DMS 273 (cell line): ENCODE measurements at regions not wholly inside any gene's neighbourhood (a gene's known extent, or its start where the extent isn't known, plus 50 kb on each side); places are given as distances from the start of the nearest gene placed in this dataset.

Source experiments
- DNase-seq: peaks from one replicate; lab custom pipeline; 2025; ENCODE audit not compliant: unreplicated experiment; lab: John Stamatoyannopoulos, UW

DNA sequence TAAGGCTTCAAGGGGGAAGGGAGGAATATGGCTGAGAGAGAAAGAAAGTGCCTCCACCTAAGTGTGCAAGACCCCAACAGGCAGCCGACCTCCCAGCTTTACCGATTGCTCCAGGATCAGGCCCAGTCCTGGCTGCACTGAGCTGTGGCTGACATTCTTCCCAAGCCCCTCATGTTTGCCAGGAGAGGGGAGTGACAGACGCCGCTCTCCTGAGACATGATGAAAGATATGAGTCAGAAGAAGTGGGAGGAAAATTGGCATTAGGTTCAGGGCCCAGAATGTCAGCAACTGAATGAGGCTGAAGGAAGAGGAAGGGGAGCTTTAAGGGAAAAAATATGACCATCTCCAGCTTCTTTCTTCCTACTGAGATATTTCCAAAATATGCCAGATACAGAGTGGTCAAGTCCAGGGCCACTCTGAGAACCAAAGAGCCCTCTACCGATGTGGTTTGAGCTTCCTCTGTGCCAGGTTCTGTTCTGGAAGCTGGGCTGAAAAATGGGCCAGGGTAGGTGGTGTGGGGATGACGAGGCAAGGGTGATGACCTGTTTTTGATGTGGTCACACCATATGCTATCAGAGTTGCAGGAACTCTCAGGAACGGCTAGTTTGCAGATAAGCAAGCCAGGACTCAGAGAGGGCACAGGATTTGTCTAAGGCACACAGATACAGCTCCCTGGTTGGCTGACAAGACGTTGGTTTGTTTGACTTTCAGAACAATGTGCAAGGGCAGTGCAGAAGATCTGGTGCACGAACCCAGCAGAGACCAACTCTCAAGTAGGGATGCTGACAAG is 176.7 kb downstream of the SOX9 start:
- DNase-seq, result peak; percentile 57

DNA sequence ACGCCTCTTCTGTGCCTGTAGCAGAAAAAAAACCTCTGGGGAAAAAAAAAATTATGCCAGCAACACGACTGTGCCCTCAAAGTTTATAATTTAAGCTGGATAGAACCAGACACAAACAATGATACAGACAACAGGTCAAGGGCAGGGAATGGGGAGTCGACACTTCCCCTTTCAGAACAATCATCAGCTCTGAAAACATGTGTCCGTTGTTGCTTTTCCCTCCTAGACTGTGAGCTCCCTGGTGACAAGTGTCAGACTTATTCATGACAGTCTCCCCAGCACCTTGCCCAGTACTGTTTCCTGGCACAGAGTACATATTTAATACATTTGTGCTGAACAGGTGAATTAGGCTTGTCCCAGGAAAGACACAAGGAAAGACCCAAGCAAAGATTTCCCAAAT is 178.3 kb downstream of the SOX9 start:
- DNase-seq, result no peak

DNA sequence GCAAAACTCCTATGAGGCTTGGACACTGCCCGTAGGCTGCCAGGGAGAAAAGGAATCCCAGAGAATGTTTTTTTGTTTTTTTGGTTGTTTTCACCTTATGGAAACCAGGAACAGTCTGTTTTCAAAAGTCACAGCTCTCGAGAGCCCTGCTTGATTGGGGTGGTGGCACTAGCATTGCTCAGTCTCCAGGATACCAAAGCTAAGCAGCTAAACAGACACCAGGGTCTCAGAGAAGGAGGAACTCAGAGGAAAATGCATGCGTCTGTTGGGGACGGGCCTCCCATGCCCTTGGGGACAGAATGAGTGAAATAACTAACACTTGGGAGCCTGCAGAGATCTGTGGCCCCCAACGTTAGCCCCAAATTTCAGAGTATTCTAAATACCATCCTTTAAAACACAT is 178.8 kb downstream of the SOX9 start:
- DNase-seq, result no peak

DNA sequence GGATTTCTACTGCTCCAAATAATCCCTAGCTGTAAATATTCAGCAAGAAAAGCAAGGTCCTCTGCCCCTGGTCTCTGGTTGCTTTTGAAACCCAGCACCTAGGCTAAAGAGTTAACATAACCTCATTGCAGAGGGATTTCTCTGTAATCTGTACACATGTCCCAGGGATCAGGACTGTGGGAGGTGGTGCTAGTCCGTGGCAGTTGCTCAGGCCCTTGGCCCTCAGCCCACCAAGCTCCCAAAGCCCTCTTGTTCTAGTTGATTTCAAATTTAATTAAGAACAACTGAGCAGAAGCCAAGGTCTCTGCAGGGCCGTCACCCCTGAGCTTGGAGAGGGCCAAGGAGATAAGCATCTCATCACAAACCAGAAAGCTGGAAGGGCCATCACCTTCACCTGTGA is 181.1 kb downstream of the SOX9 start:
- no peak for DNase-seq

DNA sequence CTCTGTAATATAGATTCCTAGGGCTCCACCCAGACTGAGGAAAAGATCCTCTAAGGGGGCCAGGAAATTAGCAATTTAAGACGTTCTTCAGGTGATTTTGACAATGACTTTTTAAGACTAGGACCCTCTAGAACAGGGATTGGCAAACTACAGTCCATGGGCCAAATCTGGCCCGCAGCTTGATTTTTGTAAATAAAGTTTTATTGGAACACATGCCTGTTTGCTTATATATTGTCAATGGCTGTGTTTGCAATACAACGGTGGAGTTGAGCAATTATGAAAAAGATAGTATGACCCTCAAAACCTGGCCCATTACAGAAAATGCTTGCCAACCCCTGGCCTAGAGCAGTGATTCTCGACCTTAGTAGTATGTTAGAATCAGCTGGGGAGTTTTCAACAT is 181.9 kb downstream of the SOX9 start:
- no peak for DNase-seq

DNA sequence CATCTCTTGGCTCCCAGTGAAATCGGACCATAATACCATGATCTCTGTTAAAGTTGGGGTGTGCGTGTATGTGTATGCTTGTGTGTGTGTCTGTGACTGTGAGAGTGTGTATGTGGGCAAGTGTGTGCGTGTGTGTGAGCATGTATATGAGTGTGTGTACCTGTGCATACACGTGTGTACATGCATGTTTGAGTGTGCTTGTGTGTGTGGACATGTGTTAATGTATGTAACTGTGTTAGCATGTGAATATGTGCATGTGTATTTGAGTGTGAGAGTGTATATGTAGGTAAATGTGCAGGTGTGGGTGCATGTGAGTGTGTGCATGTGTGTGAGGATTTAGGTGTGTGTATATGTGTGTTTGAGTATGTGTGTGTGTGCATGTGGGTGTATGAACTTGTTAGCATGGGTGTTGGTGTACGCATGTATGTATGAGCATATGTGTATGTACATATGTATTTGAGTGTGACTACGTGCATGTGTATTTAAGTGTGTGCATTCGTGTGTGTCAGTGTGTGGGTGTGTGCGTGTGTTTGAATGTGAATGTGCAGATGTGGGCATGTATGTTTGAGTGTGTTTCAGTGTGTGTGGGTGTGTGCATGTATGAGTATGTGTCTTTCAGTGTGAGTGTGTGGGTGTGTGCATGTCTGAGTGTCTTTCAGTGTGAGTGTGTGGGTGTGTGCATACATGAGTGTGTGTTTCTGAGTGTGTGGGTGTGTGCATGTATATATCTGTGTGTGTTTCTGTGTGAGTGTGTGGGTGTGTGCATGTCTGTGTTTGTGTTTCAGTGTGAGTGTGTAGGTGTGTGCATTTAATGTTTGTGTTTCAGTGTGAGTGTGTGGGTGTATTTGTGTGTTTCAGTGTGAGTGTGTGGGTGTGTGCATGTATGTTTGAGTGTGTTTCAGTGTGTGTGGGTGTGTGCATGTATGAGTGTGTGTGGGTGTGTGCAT is 183.2 kb downstream of the SOX9 start:
- no peak for DNase-seq

DNA sequence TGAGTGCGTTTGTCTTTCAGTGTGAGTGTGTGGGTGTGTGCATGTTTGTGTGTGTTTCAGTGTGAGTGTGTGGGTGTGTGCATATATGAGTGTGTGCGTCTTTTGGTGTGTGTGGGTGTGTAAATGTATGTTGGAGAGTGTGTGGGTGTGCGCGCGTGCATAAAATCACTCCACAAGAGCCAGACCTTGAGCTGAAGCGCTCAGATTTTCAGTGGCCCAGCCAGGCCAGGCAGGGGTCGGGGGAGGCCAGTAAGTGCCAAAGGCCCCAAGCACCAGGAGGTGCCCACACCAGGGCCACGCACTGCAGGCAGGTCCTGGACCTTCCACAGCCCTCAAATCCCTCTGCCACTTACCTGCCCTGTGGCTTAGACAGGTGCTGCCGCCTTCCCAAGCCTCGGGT is 184.0 kb downstream of the SOX9 start:
- DNase-seq, result no peak

DNA sequence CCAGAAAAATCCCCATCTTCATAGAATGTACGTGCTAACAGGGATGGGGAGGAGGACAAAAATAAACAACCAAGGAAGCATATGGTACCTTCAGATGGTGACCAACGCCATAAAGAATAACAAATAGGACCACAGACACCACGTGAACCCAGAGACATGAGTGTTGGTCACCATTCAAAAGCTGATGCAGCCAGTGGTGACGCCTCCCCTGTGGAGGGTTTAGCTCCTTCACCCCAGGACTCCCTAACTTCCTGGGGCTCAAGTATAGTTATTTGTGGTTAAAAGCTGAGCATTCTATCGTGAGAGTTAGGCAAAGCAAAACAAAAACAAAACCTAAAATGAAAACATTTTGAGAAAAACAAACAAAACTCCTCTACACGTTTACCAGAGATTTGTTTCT is 184.7 kb downstream of the SOX9 start:
- DNase-seq, result no peak

DNA sequence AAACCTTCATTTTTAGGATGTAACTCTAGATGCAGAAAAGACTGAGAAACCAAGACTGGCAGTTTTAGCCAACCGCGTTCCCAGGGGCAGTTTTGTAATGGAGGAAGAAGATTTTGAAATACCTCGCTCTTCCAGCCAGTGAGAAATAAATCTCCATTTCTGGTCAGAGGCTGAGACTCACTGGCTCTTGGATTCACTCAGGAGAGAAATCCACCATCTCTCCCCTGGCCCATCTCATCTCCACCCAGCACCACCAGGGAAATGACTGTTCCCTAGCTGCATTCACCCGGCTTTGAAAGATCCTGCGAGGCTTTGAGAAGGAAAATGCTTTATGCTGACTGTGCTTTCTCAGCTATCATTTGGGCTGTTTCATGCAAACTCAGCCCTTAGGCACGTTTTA is 185.2 kb downstream of the SOX9 start:
- DNase-seq, result no peak

DNA sequence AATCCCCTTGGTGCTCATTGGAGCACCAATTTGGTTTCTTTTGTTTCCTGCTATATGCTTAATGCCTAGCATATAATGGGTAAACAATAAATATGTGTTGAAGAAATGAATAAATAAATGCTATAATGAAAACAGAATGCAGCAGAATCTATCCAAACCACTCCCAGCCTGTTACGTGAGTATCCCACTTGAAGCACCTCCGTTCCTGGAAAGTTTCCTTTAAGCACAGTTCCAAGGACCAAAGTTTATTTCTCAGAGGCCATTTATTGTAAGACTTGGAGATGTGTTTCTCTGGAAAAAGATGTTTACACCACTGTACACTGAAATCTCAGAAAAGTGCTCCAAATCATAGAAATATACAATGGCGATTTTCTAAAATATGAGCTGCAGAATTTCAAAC is 187.0 kb downstream of the SOX9 start:
- DNase-seq, result no peak

DNA sequence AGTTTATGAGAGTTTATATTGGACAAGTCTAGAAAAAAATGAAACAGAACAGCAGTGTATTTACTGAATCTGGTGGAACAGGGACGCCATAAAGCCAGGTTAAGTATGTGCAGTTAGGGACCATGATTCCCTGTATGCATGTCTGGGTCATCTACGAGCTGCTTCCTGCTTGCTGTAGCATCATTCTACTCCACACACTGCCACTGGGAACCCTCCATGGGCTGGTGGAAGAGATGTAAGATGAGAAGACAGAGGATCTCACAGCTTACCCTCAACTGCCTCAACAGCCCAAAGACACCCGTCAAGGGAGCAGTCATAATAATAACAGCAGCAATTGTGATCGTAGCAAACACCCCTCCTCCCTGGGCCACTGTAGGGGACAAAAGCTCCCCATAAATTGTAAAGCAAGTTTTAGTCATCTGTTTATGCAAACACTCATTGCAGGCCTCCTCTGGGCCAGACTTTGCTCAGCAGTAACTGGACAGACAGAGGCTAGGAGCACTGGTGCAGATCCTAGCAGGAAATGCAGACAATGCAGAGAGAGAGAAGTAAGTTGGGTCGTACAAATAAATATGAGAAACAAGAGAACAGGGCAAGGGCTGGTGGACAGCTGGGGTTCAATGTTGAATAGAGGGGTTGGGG is 188.0 kb downstream of the SOX9 start:
- DNase-seq, result no peak

DNA sequence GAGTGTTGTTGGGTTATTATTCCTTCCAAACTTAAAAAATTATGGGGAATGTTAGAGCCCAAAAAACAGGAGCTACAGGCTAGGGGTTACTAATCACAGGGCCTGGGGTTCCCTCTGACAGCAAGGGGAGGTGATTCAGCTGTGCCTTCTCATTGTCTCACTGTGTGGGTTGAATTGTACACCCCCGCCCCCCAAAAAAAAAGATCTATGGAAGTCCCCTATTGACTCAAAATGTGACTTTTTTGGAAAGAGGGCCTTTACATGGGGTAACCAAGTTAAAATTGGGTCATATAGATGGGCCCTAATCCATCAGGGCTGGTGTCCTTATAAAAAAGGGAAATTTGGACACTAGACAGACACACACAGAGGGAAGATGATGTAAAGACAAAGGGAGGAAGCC is 190.2 kb downstream of the SOX9 start:
- DNase-seq, result no peak

DNA sequence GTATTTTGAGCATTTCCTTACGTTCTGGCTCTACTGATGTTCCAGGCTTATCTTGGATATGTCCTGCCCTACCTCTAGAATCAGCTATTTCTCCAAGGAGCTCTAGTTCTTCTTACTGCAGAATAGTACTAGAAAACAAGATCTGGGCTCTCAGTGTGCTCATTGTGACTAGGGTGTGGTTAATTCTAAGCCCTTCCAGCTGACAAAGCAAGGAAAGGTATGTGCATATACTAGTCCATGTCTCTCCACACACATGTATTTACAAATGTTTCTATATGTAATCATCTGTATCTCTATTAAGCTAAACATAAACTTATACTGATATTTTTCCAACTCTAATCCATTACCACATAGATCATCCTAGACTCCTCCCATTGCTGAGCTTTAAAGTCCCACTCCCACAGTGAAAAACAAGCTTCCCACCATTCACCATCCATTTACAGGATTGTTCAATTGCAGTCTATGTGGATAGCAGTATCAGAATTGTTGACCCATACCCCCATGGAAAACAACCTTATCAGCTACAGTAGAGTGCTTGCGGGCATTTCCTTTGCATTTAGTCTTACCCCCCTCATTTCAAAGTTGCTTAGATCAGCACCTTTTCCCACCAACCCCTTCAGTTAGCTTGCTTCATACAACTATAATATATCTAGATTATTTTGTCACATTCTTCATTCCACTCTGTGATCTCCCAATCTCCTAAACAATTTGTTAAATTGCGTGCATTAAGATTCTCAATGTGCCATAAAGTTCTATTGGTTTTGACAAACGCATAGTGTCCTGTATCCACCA is 194.5 kb downstream of the SOX9 start:
- no peak for DNase-seq

DNA sequence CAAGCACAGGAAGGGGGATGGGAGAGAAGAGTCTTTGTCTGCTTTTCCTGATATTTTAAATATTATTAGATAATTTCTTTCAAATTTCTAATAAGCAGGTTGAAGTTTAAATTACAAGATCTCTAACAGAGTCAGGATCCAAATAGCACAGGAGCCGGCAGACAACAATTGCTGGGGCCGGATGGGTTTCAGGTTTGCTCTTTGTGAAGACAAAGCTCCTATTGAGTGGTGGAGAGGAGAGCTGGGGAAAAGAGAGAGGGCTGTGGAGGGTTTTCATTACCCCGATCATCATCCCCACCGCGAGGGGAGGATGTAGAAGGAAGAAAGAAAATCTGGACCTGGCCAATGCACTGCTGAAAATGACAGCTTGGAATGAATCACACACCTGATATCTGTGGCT is 197.3 kb downstream of the SOX9 start:
- DNase-seq, result no peak

DNA sequence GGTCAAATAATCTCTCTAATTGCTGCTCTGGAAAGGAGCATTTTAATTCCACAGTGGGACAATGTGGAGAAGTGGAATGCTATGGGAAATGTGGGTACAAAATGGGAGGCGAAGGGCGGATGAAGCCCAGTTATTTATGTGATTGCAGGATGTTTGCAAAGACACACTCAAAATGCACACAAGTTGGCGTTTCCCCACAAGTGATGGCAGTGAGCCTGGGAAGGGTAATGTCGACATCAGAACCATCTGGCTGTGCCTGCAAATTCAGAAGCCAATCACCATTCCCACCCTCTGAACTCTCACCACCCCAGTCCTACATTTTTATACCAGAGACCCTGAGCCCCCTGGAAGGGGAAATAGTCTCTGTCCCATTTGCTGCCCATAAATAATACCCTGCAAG is 201.1 kb downstream of the SOX9 start:
- DNase-seq, result no peak

DNA sequence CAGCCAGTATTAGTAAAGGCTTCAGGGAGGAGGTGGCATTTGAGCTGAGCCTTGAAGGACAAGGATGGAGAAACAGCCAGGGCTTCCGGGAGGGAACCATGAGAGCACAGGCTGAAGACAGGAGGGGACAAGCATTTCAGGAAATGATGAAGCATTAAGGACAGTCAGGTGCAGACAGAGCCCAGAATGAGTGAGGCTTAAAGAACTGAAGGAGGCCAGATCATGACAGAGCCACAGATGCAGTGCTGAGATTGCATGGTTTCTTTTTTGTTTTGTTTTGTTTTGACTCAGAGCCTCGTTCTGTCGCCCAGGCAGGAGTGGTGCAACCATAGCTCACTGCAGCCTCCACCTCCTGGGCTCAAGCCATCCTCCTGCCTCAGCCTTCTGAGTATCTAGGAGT is 211.5 kb downstream of the SOX9 start:
- DNase-seq, result no peak

DNA sequence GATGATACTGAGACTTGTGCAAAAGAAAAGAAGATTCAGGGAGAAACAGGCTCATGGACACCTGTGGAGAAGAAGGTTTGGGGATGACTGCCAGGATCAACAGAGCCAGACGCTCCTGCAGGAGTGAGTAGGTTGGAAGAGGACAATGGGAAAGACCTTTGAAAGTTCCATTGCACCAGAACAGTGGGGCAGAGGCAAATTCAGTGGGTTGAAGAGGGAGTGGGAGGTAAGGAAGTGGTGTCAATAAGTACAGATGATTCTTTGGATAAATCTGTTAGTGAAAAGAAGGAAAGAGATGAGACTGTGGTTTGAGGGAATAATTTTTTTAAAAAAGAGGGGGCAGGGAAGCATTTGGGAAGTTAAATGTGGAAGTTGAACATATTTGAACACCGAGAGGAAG is 212.8 kb downstream of the SOX9 start:
- no peak for DNase-seq

DNA sequence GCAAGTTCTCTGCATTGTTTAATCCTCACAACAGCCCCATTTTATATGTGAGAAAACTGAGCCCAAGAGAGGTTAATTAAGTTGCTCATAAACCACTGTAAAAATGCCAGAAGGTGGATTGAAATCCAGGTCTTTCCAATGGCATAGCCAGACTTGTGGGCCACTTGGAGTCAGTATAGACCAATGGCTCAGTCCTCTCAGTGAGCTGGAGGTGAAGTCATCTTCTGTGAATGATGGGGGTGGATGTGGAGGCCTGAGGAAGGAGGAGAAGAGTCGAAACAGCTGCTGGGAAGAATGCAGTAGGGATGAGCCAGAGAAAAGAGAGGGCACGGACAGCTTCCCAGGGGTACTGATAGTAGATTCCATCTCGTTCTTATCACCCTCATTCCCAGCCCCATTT is 213.4 kb downstream of the SOX9 start:
- DNase-seq, result no peak

DNA sequence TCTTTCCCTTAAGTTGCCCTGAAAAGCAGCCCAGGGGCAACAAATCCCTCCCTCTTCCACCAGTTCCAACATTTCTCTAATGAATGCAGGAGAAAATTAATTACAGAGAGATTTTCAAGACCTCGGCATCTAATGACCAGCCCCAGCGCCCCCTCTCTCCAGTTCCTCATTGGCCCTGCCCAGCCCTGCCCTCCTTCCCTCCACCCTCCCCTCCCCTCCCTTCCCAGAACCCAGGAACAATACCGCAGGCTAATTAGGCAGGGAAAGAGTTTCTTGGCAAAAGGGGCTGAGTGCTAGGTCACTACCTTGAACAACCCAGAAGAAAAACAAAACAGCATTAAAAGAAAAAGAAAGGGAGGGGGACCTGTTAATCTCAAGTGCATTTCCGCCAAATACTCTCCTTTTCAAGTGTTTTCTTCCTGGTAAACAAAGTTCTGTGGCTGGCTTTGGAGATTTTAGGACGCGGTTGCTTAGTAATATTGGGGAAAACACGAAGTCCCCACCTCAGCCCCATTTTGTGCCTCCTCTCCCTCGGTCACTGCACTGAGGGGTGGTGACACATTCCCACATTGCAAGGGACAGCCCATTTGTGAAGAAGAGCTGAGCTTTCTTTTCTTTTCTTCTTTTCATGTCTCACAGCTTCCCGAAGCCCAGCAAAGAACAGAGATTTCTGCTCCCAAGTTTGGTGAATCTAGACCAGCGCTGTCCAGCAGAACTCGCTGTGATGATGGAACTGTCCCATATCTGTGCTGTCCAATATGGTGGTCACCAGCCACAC is 215.4 kb downstream of the SOX9 start:
- peak; percentile 21 for DNase-seq

DNA sequence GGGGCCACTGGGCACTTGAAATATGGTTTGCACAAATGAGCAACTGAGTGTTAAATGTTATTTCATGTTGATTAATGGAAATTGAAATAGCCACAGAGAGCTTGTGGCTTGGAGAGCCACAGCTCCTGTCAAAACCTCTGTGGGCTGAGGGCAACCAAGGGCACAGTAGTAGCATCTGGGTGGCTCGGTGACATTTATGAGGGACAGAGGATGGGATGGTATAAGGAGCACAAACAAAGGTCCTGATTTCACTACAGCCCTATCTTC is 215.9 kb downstream of the SOX9 start:
- DNase-seq, result no peak

DNA sequence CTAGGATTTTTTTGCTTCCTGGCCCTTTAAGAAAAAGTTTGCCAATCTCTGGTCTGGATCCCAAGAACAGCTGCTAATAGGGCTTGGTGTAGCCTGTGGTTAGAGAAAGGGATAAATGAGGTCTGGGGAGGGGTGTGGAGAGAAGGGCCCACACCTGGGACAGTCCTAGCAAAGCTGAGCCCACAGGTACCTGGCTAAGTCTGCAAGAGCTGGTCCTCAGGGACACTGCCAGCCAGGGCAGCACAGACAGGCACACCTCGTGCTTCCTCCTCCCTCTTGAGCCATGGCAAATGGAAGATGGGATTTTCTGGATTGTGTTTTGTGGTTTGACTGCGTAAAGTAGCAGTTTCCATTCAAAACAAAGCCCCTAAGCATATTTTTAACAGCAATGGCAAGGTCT is 217.5 kb downstream of the SOX9 start:
- no peak for DNase-seq
